T-cell (primary cell): ENCODE measurements at regions not wholly inside any gene's neighbourhood (a gene's known extent, or its start where the extent isn't known, plus 50 kb on each side); places are given as distances from the start of the nearest gene placed in this dataset.

Source experiments
- ATAC-seq, 4 experiments: fragments of 200-7000 bp in 3 of 4; fragments of 150-1000 bp in 1 of 4; cut with Tn5 transposase; replicated peaks in 1 of 4; 1 replicate in 3 of 4; 2 replicates in 1 of 4; pipeline ENCODE4 v1.10.0; 2021; ENCODE audit warnings: moderate library complexity in 3 of 4, mild to moderate bottlenecking in 2 of 4, moderate number of reproducible peaks in 1 of 4
- CTCF ChIA-PET, 2 donors: fragments of 300-600 bp; sonication (Branson Sonifier 250); formaldehyde crosslinking; loops; one replicate each; lab custom pipeline; 2022; ENCODE audit warnings: antibody characterized with exemption in 2 of 2; lab: Charles Lee
- POLR2A ChIA-PET, 2 donors: fragments of 300-600 bp; sonication (Branson Sonifier 250); formaldehyde crosslinking; loops; one replicate each; lab custom pipeline; 2022; ENCODE audit warnings: antibody characterized with exemption in 2 of 2; lab: Charles Lee
- DNase-seq, 35 experiments: peaks; one replicate each; pipeline versions ENCODE4 v3.0.0 to v3.0.0-alpha.2; 2013 to 2023
- H3K27ac ChIP-seq: one replicate; pipeline ENCODE4 v1.5.1; 2013; ENCODE audit warnings: low read length
- H3K27me3 ChIP-seq, 2 experiments: replicated peaks in 1 of 2; 1 replicate in 1 of 2; 2 replicates in 1 of 2; pipeline versions ENCODE4 v1.6.1 to v1.7.0; 2013; ENCODE audit warnings: low read length in 1 of 2, mixed read lengths in 1 of 2; ENCODE audit not compliant: control insufficient read depth in 2 of 2, insufficient read depth in 2 of 2; ENCODE audit errors: extremely low read depth in 1 of 2
- H3K36me3 ChIP-seq, 2 donors: 1 replicate in 1 of 2; 2 replicates in 1 of 2; pipeline versions ENCODE4 v1.6.1 to v1.7.0; 2013; ENCODE audit warnings: low read length in 1 of 2; ENCODE audit not compliant: control insufficient read depth in 2 of 2, insufficient read depth in 1 of 2; ENCODE audit errors: extremely low read depth in 1 of 2
- H3K4me1 ChIP-seq, 2 experiments: 1 replicate in 1 of 2; 2 replicates in 1 of 2; pipeline versions ENCODE4 v1.6.1 to v1.7.0; 2013; ENCODE audit warnings: low read length in 2 of 2, mixed read lengths in 1 of 2; ENCODE audit not compliant: insufficient read depth in 2 of 2, control insufficient read depth in 1 of 2; ENCODE audit errors: extremely low read depth in 1 of 2
- H3K4me3 ChIP-seq, 2 donors: 1 replicate in 1 of 2; 2 replicates in 1 of 2; pipeline versions ENCODE4 v1.5.1 to v1.7.0; 2013; ENCODE audit warnings: mild to moderate bottlenecking in 2 of 2, low read length in 1 of 2, moderate library complexity in 1 of 2; ENCODE audit not compliant: control insufficient read depth in 1 of 2; ENCODE audit errors: extremely low read depth in 1 of 2
- H3K9me3 ChIP-seq: 2 replicates; pipeline ENCODE4 v1.7.0; 2013
- H3K27ac Mint-ChIP-seq, 2 donors: one replicate each; pipeline ENCODE4 v1.8.0; 2020 to 2021; ENCODE audit warnings: mild to moderate bottlenecking in 2 of 2, mixed read lengths in 2 of 2
- H3K27me3 Mint-ChIP-seq, 2 donors: one replicate each; pipeline ENCODE4 v1.8.0; 2021 to 2022; ENCODE audit warnings: mixed read lengths in 2 of 2
- H3K36me3 Mint-ChIP-seq: one replicate; pipeline ENCODE4 v1.8.0; 2021; ENCODE audit warnings: mixed read lengths
- H3K4me1 Mint-ChIP-seq, 3 donors: one replicate each; pipeline ENCODE4 v1.8.0; 2020 to 2022; ENCODE audit warnings: mixed read lengths in 3 of 3, mild to moderate bottlenecking in 1 of 3
- H3K4me3 Mint-ChIP-seq, 3 donors: one replicate each; pipeline ENCODE4 v1.8.0; 2020 to 2022; ENCODE audit warnings: mild to moderate bottlenecking in 3 of 3, mixed read lengths in 3 of 3, moderate library complexity in 3 of 3
- H3K9me3 Mint-ChIP-seq, 3 donors: one replicate each; pipeline ENCODE4 v1.8.0; 2020 to 2022; ENCODE audit warnings: mixed read lengths in 3 of 3
- WGBS: methylation state at CpG from one replicate; pipeline ENCODE4 v1.1.5; 2013; ENCODE audit warnings: missing lambda C conversion rate; ENCODE audit not compliant: insufficient coverage; 5-methylcytosine and 5-hydroxymethylcytosine counted together

- ChIA-PET POLR2A (interaction anchor here in 1 of 2 donors (0.5 kb wide), 1 partner anchor 123 kb away, joined by 3 read pairs; no protein-coding TSS in a partner anchor), CTCF (no interaction called here)
- peaks cover 0 to 7% (median 5%) of the 10 kb centered on the region in 3 donors for H3K4me1 Mint-ChIP-seq
- no peaks in the 10 kb centered on the region for H3K4me1 ChIP-seq
- no peak overlapping the region for H3K4me3 Mint-ChIP-seq
- H3K9me3 ChIP-seq = no peaks in the 10 kb centered on the region
- DNase-seq = no peak
- no peak overlapping the region for H3K27ac ChIP-seq
- H3K36me3 Mint-ChIP-seq = no peaks in the 10 kb centered on the region
- no peak overlapping the region for H3K4me3 ChIP-seq
- WGBS = no CpG with 5 or more reads among the region's 4 CpGs
- no peak overlapping the region for H3K27ac Mint-ChIP-seq
- peaks cover 5 to 25% (median 8%) of the 10 kb centered on the region in 3 donors for H3K9me3 Mint-ChIP-seq
- H3K36me3 ChIP-seq = no peaks in the 10 kb centered on the region
- no peak for ATAC-seq
- H3K27me3 ChIP-seq = peaks cover 0 to 4% of the 10 kb centered on the region in 2 experiments
- no peaks in the 10 kb centered on the region for H3K27me3 Mint-ChIP-seq
Observed at GRCh38 chr2:16059393-16060016, 119.2 kb downstream of the MYCN start.

DNA sequence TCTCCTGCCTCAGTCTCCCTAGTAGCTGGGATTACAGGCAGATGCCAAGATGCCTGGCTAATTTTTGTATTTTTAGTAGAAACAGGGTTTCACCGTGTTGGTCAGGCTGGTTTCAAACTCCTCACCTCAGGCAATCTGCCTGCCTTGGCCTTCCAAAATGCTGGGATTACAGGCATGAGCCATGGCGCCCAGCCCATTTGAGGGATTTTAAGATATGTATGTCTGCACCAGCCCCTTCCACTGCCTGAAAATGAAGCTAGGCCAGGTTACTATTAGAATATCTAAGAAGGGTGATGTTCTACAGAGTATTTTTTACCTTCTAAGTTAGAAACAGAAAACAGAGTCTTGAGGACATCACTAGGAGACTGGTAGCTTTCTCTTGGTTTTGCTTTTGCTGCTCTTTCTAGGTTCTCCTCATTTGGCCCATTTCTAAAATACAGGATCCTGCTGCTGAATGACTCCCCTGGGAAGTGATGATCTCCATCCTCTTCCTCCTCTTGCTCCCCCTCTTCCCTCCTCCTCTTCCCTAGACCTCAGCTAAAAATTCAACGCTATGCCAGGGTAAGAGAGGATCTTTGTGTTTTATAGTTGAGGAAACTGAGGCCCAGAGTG is 118.5 kb downstream of the MYCN start:
- POLR2A ChIA-PET = interaction anchor here in 1 of 2 donors (0.5 kb wide), 1 partner anchor 123 kb away, joined by 3 read pairs; no protein-coding TSS in a partner anchor
- H3K27me3 Mint-ChIP-seq = no peaks in the 10 kb centered on the region
- Histone ChIP-seq H3K36me3 (no peaks in the 10 kb centered on the region), H3K9me3 (no peaks in the 10 kb centered on the region), H3K4me3 (no peak overlapping the region), H3K27me3 (peaks cover 0 to 4% of the 10 kb centered on the region in 2 experiments), H3K27ac (no peak overlapping the region), H3K4me1 (no peaks in the 10 kb centered on the region)
- peaks cover 0 to 7% (median 5%) of the 10 kb centered on the region in 3 donors for H3K4me1 Mint-ChIP-seq
- CTCF ChIA-PET = no interaction called here
- no peak for DNase-seq
- H3K4me3 Mint-ChIP-seq = no peak overlapping the region
- no peak overlapping the region for H3K27ac Mint-ChIP-seq
- H3K36me3 Mint-ChIP-seq = no peaks in the 10 kb centered on the region
- no peak for ATAC-seq
- WGBS = 100% methylated on average over 1 of the region's 3 CpGs
- peaks cover 2 to 19% (median 4%) of the 10 kb centered on the region in 3 donors for H3K9me3 Mint-ChIP-seq

DNA sequence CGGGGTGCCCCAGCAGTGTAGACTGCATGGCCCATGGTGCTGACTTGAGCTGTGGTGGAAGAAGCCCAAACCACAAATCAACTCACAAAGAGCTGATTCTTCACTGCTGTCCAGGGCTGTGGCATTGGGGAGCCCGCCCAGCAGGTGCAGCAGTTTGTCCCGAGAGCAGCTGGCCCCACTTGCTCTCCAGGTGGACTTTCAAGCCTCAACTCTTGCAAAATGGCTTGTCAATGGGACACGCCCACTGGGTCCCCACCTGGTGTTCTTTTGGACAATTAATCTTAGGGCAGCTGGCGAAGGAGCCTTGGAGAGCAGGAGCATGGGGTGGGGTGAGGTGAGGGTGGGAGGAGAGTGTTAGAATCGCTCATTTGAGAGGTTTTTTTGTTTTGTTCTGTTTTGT is 117.9 kb downstream of the MYCN start:
- ChIA-PET CTCF (no interaction called here), POLR2A (no interaction called here)
- no peak for DNase-seq
- peaks cover 0 to 7% (median 5%) of the 10 kb centered on the region in 3 donors for H3K4me1 Mint-ChIP-seq
- Histone ChIP-seq H3K9me3 (no peaks in the 10 kb centered on the region), H3K36me3 (no peaks in the 10 kb centered on the region), H3K4me1 (no peaks in the 10 kb centered on the region), H3K27ac (no peak overlapping the region), H3K4me3 (no peak overlapping the region), H3K27me3 (peaks cover 0 to 4% of the 10 kb centered on the region in 2 experiments)
- ATAC-seq = no peak
- WGBS = 71% methylated on average over 5 of the region's 6 CpGs
- H3K36me3 Mint-ChIP-seq = no peaks in the 10 kb centered on the region
- peaks cover 0 to 16% (median 2%) of the 10 kb centered on the region in 3 donors for H3K9me3 Mint-ChIP-seq
- no peak overlapping the region for H3K27ac Mint-ChIP-seq
- no peak overlapping the region for H3K4me3 Mint-ChIP-seq
- H3K27me3 Mint-ChIP-seq = no peaks in the 10 kb centered on the region

GRCh38 chr2:16057661-16058060 is 117.3 kb downstream of the MYCN start:
- Histone ChIP-seq H3K27ac (no peak overlapping the region), H3K27me3 (peaks cover 0 to 4% of the 10 kb centered on the region in 2 experiments), H3K4me1 (no peaks in the 10 kb centered on the region), H3K36me3 (no peaks in the 10 kb centered on the region), H3K4me3 (no peak overlapping the region), H3K9me3 (no peaks in the 10 kb centered on the region)
- Mint-ChIP-seq H3K9me3 (peaks cover 0 to 14% (median 2%) of the 10 kb centered on the region in 3 donors), H3K4me1 (peaks cover 0 to 7% (median 5%) of the 10 kb centered on the region in 3 donors), H3K27ac (no peak overlapping the region), H3K36me3 (no peaks in the 10 kb centered on the region), H3K27me3 (no peaks in the 10 kb centered on the region), H3K4me3 (no peak overlapping the region)
- 100% methylated on average over 5 of the region's 10 CpGs for WGBS
- DNase-seq (no peak), ATAC-seq (no peak)
- POLR2A ChIA-PET = no interaction called here
- CTCF ChIA-PET = no interaction called here

- ChIA-PET POLR2A (no interaction called here), CTCF (no interaction called here)
- Mint-ChIP-seq H3K4me3 (no peak overlapping the region), H3K4me1 (peaks cover 0 to 7% (median 5%) of the 10 kb centered on the region in 3 donors), H3K36me3 (no peaks in the 10 kb centered on the region), H3K9me3 (peaks cover 0 to 2% (median 0%) of the 10 kb centered on the region in 3 donors), H3K27ac (no peak overlapping the region), H3K27me3 (no peaks in the 10 kb centered on the region)
- ATAC-seq = no peak
- H3K4me1 ChIP-seq = no peaks in the 10 kb centered on the region
- peaks cover 0 to 4% of the 10 kb centered on the region in 2 experiments for H3K27me3 ChIP-seq
- DNase-seq = no peak
- no peaks in the 10 kb centered on the region for H3K9me3 ChIP-seq
- H3K27ac ChIP-seq = no peak overlapping the region
- no peak overlapping the region for H3K4me3 ChIP-seq
- 50% methylated on average over 2 of the region's 7 CpGs for WGBS
- H3K36me3 ChIP-seq = no peaks in the 10 kb centered on the region
Observed at GRCh38 chr2:16055848-16056580, 115.7 kb downstream of the MYCN start.

DNA sequence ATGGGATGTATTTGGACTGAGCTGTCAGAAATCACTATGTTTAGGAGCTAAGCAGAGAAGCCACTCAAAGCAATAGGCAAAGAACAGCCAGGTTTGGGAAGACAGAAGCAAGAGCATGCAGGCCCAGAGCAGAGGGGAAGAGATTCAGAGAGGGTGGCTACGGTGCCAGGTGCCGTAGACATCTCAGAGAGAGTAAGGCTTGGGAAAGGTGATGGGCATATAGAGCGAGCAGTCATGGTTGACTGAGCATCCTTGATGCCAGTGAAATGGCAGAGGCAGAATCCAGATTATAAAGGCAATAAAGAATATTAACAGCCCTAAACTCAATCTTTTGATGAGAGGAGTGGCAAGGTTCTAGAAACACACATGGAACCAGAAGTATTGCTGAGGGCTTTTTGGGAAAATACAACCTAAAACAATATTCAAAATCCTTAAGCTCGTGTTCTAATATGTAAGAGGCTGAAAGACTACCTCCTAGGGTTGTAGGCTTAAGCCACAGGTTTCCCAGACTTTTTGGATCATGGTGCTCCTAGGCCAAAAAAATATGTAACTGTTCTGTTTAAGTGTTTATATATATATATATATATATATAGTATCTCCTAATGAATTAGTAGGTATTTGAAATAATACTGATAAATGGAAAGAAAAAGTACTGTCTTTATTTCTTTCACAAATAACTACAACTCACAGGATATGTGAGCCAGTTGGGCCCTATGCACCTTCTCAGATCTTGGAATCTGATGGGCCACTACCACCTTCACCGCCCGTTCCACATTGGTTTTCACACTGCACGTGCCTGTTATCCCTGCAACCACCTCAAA is 113.3 kb downstream of the MYCN start:
- Mint-ChIP-seq H3K9me3 (no peaks in the 10 kb centered on the region), H3K4me1 (peaks cover 0 to 7% (median 5%) of the 10 kb centered on the region in 3 donors), H3K27ac (no peak overlapping the region), H3K36me3 (no peaks in the 10 kb centered on the region), H3K27me3 (peaks cover 0 to 9% of the 10 kb centered on the region in 2 donors), H3K4me3 (no peak overlapping the region)
- no peaks in the 10 kb centered on the region for H3K36me3 ChIP-seq
- ATAC-seq = no peak
- CTCF ChIA-PET = no interaction called here
- peaks cover 0 to 10% of the 10 kb centered on the region in 2 experiments for H3K27me3 ChIP-seq
- POLR2A ChIA-PET = no interaction called here
- DNase-seq = no peak
- H3K4me3 ChIP-seq = no peak overlapping the region
- 94% methylated on average over 2 of the region's 7 CpGs for WGBS
- H3K27ac ChIP-seq = no peak overlapping the region
- no peaks in the 10 kb centered on the region for H3K4me1 ChIP-seq
- H3K9me3 ChIP-seq = no peaks in the 10 kb centered on the region
